Left ventricle myocardium inferior (tissue), 1 donor: ENCODE measurements at regions not wholly inside any gene's neighbourhood (a gene's known extent, or its start where the extent isn't known, plus 50 kb on each side); places are given as distances from the start of the nearest gene placed in this dataset.

Source experiments
- DNase-seq: peaks from one replicate; pipeline ENCODE4 v3.0.0-alpha.2; 2020
- H3K27ac ChIP-seq: fragments of 200-600 bp; replicated peaks from 2 replicates; pipeline ENCODE4 v1.8.0; 2021
- H3K27me3 ChIP-seq: fragments of 200-600 bp; 2 replicates; pipeline ENCODE4 v1.8.0; 2021; ENCODE audit warnings: low read depth
- H3K36me3 ChIP-seq: fragments of 200-600 bp; 2 replicates; pipeline ENCODE4 v1.8.0; 2021
- H3K4me1 ChIP-seq: fragments of 200-600 bp; 2 replicates; pipeline ENCODE4 v1.8.0; 2021
- H3K4me3 ChIP-seq: fragments of 200-600 bp; 2 replicates; pipeline ENCODE4 v1.8.0; 2021; ENCODE audit warnings: mild to moderate bottlenecking, moderate library complexity
- H3K9me3 ChIP-seq: fragments of 200-600 bp; replicated peaks from 2 replicates; pipeline ENCODE4 v1.8.0; 2021
- CTCF ChIP-seq: fragments of 200-600 bp; IDR thresholded peaks from 2 replicates; pipeline ENCODE4 v1.8.0; 2021; ENCODE audit warnings: antibody characterized with exemption, mild to moderate bottlenecking, borderline replicate concordance
- intact Hi-C: fragments of 100-400 bp; cut with micrococcal nuclease; formaldehyde crosslinking; loops from one replicate; pipeline ENCODE4 v1.11.0; 2022
- donor health status: DM: no; HTN: yes; CAD: no; lungs with severe emphysema.

DNA sequence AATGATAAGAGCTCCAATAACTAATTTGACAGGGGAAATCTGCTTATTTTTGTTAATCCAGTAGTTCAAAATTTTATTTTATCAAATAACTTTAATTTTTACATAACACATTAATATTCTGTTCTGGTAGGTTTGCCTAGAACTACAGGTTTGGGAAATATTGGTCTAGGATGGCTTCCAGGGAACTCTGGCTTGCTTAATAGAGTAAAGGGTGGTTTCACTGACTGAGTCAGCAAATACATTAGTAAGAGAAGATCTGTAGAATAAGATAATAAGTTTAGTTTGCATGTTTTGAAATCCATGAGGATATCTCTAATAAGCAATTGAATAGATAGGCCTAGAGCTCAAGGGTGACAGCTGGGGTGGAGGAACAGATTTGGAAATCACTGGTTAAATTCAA lies 500.7 kb downstream of the ZNF674 start:
- DNase-seq = no peak
- H3K4me1 ChIP-seq = no peaks in the 10 kb centered on the region
- intact Hi-C loops = no loop called here
- H3K27ac ChIP-seq = no peak overlapping the region
- no peaks in the 10 kb centered on the region for H3K27me3 ChIP-seq
- no peak overlapping the region for H3K4me3 ChIP-seq
- peaks cover 10% of the 10 kb centered on the region for H3K9me3 ChIP-seq
- TF ChIP-seq CTCF = no peak
- H3K36me3 ChIP-seq = no peaks in the 10 kb centered on the region

DNA sequence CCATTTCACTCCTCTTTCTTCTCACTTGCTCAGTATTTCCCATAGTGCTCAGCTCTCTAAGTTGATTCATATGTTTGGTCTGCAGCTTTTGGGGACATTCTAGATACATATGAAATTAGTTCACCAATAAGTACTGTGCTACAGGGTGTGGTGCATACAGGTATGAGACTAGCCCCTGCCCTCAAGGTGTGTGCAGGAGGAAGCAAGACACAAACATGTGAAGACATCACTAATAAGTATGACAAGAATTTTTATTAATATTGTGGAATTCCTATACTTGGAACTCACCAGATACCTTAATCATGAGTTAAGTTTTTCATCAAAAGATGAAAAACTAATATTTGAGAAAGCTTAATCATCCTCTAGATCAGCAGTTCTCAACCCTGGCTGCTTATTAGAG lies 505.2 kb downstream of the ZNF674 start:
- H3K36me3 ChIP-seq = no peaks in the 10 kb centered on the region
- no peak for TF ChIP-seq CTCF
- intact Hi-C loops = no loop called here
- H3K9me3 ChIP-seq = peaks cover 10% of the 10 kb centered on the region
- no peaks in the 10 kb centered on the region for H3K4me1 ChIP-seq
- H3K27ac ChIP-seq = no peak overlapping the region
- H3K27me3 ChIP-seq = no peaks in the 10 kb centered on the region
- H3K4me3 ChIP-seq = no peak overlapping the region
- no peak for DNase-seq

DNA sequence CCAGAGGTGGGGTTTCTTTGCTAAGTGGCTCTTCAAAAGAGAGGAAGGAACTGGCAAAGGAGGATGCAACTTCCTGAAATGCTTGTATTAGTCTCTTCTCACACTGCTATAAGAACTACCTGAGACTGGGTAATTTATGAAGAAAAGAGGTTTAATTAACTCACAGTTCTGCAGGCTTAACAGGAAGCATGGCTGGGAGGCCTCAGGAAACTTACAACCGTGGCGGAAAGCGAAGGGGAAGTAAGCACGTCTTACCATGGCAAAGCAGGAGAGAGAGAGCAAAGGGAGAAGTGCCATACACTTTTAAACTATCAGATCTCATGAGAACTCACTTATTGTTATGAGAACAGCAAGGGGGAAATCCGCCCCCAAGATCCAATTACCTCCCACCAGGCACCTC lies 505.7 kb downstream of the ZNF674 start:
- Histone ChIP-seq H3K36me3 (no peaks in the 10 kb centered on the region), H3K9me3 (peaks cover 10% of the 10 kb centered on the region), H3K4me1 (no peaks in the 10 kb centered on the region), H3K27me3 (no peaks in the 10 kb centered on the region), H3K4me3 (no peak overlapping the region), H3K27ac (no peak overlapping the region)
- no peak for DNase-seq
- TF ChIP-seq CTCF = no peak
- intact Hi-C loops = no loop called here

- no peak for DNase-seq
- Histone ChIP-seq H3K4me3 (no peak overlapping the region), H3K27me3 (no peaks in the 10 kb centered on the region), H3K4me1 (no peaks in the 10 kb centered on the region), H3K9me3 (peaks cover 8% of the 10 kb centered on the region), H3K36me3 (no peaks in the 10 kb centered on the region), H3K27ac (no peak overlapping the region)
- no peak for TF ChIP-seq CTCF
- intact Hi-C loops = no loop called here
Measured at GRCh38 chrX:46036508-46036907, 508.7 kb downstream of the ZNF674 start.

GRCh38 chrX:46034868-46035267 lies 510.4 kb downstream of the ZNF674 start:
- no peaks in the 10 kb centered on the region for H3K9me3 ChIP-seq
- H3K27me3 ChIP-seq = no peaks in the 10 kb centered on the region
- TF ChIP-seq CTCF = no peak
- no peak for DNase-seq
- H3K36me3 ChIP-seq = no peaks in the 10 kb centered on the region
- intact Hi-C loops = no loop called here
- no peak overlapping the region for H3K4me3 ChIP-seq
- no peaks in the 10 kb centered on the region for H3K4me1 ChIP-seq
- H3K27ac ChIP-seq = no peak overlapping the region

DNA sequence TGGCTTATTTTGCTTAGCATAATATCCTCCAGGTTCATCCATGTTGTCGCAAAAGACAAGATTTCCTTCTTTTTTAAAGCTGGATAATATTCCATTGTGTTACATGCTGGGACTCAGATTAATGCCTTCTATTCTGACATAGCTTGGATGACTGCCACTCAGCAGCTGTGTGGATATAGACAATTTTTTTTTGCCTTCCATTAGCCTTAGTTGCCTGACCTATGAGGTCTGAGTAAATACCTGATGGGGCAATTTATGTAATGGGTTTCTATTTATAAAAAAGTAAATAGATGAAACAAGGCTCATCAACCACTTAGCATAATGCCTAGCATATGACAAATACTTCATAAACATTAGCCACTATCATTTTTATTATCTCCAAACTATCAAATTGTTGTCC lies 515.4 kb downstream of the ZNF674 start:
- DNase-seq = no peak
- Histone ChIP-seq H3K9me3 (no peaks in the 10 kb centered on the region), H3K4me3 (no peak overlapping the region), H3K27me3 (no peaks in the 10 kb centered on the region), H3K27ac (no peak overlapping the region), H3K4me1 (no peaks in the 10 kb centered on the region), H3K36me3 (no peaks in the 10 kb centered on the region)
- intact Hi-C loops = no loop called here
- no peak for TF ChIP-seq CTCF
